ENCODE measurements at regions not wholly inside any gene's neighbourhood (a gene's known extent, or its start where the extent isn't known, plus 50 kb on each side); places are given as distances from the start of the nearest gene placed in this dataset.

DNA sequence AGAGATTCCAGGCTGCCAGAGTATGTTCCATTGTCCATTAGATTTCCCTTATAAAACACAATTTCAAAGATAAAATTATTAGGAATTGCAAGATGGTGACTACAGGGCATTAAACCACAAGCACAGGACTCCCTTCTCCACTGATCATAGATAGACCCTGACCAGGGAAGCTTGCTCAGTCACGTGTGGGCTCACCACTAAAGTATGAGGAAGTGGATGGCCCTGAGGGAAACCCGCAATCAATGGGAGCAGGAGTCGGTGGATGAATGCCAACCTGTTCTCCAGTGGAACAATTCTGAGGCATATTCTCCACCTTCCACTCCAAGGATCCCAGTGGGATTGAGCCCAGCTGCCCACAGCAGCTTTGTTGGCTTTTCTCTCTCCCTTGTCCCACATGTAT is 515.7 kb downstream of the BCOR start:
- Histone ChIP-seq H4K20me1 (ENCODE audit: control insufficient read depth, insufficient read depth, insufficient read length) (no peaks in the 10 kb centered on the region), H2BK5ac (ENCODE audit: insufficient read length, low read length) (no peak overlapping the region), H3K14ac (ENCODE audit: insufficient read depth, low read length) (no peak overlapping the region), H3K18ac (ENCODE audit: insufficient read length, low read depth, low read length) (no peak overlapping the region), H3K56ac (ENCODE audit: insufficient read length, low read depth, low read length) (no peak overlapping the region), H3K9me3 (ENCODE audit: control insufficient read depth, low read depth, low read length) (no peaks in the 10 kb centered on the region), H3T11ph (ENCODE audit: low read length) (no peak overlapping the region), H3K23me2 (ENCODE audit: insufficient read length, low read depth, low read length, poor library complexity, severe bottlenecking) (no peaks in the 10 kb centered on the region), H3K4me1 (ENCODE audit: insufficient read depth, low read length) (no peaks in the 10 kb centered on the region), H2BK12ac (ENCODE audit: insufficient read length, low read depth, low read length) (no peak overlapping the region), H3K4me2 (ENCODE audit: insufficient read depth, insufficient read length, low read length) (no peak overlapping the region), H4K8ac (replicated peaks; ENCODE audit: insufficient read length, low read depth, low read length) (no peak overlapping the region), H2BK120ac (ENCODE audit: low read depth, low read length, poor library complexity, severe bottlenecking) (no peak overlapping the region), H4K5ac (ENCODE audit: insufficient read length, low read depth, low read length) (no peak overlapping the region), H2AK5ac (ENCODE audit: insufficient read length, low read length) (no peak overlapping the region), H2BK20ac (ENCODE audit: low read depth, low read length, poor library complexity, severe bottlenecking) (no peak overlapping the region), H3K23ac (ENCODE audit: insufficient read length, low read depth, low read length) (no peak overlapping the region), H4K91ac (ENCODE audit: insufficient read length, low read depth, low read length) (no peak overlapping the region), H2AFZ (ENCODE audit: low read length) (no peak overlapping the region), H3K4ac (ENCODE audit: low read depth, low read length) (no peak overlapping the region), H3K27ac (ENCODE audit: insufficient read length, low read depth, low read length) (no peak overlapping the region), H3K27me3 (ENCODE audit: insufficient read depth, low read length) (no peaks in the 10 kb centered on the region), H2BK15ac (ENCODE audit: low read depth, low read length) (no peak overlapping the region), H3K79me1 (ENCODE audit: insufficient read depth, low read depth, low read length, poor library complexity, severe bottlenecking) (no peaks in the 10 kb centered on the region), H3K79me2 (ENCODE audit: insufficient read depth, low read length) (no peaks in the 10 kb centered on the region), H3K9ac (ENCODE audit: extremely low read depth, insufficient read length, low read length) (no peak overlapping the region)
- peaks cover 7% of the 10 kb centered on the region for H3K27me3 Mint-ChIP-seq (ENCODE audit: low read depth)
- no peak for TF ChIP-seq CTCF (conservative IDR thresholded peaks at IDR 0.05)
- no peak overlapping the region for H3K27ac Mint-ChIP-seq
- H3K9me3 Mint-ChIP-seq: peaks cover 68 to 77% of the 10 kb centered on the region in 2 experiments
- H3K36me3 Mint-ChIP-seq (ENCODE audit: insufficient read depth in 1 of 3, low read depth in 3 of 3): peaks cover 0 to 5% (median 1%) of the 10 kb centered on the region in 3 experiments; a peak in 3 of 7 replicates
- no peak for DNase-seq
- no CpG with 5 or more reads among the region's 3 CpGs for WGBS (ENCODE audit: extremely low coverage, insufficient read length, low lambda C conversion rate)
- peaks cover 9 to 10% of the 10 kb centered on the region in 2 experiments; a peak in 3 of 4 replicates for H3K4me1 Mint-ChIP-seq
- H3K4me3 Mint-ChIP-seq: no peak overlapping the region

Data from H9 (cell line).